ENCODE measurements at regions not wholly inside any gene's neighbourhood (a gene's known extent, or its start where the extent isn't known, plus 50 kb on each side); places are given as distances from the start of the nearest gene placed in this dataset.

GRCh38 chr16:86887416-86887815 is 309.1 kb downstream of the FOXL1 start:
- Histone ChIP-seq H3K27me3 (ENCODE audit: control insufficient read depth in 4 of 4, insufficient read depth in 4 of 4, low read length in 3 of 4) (peaks cover 0 to 16% (median 0%) of the 10 kb centered on the region in 4 donors), H3K9me3 (ENCODE audit: control insufficient read depth in 4 of 4, low read length in 3 of 4) (peaks cover 0 to 2% (median 0%) of the 10 kb centered on the region in 4 donors), H3K4me1 (ENCODE audit: control insufficient read depth in 4 of 4, insufficient read depth in 4 of 4, low read length in 3 of 4) (no peaks in the 10 kb centered on the region), H3K36me3 (ENCODE audit: control insufficient read depth in 4 of 4, insufficient read depth in 3 of 4, low read depth in 1 of 4, low read length in 3 of 4) (no peaks in the 10 kb centered on the region), H3K27ac (ENCODE audit: low read depth in 1 of 2, low read length in 2 of 2) (no peak overlapping the region), H3K4me3 (ENCODE audit: low read depth in 1 of 3, low read length in 3 of 3) (no peak overlapping the region), H3K9ac (ENCODE audit: low read depth in 1 of 2, low read length in 2 of 2) (no peak overlapping the region)
- WGBS = 77% methylated on average over 8 of the region's 8 CpGs
- no peak for TF ChIP-seq FOXA1 (IDR thresholded peaks at IDR 0.05)
- TF ChIP-seq TAF1 (conservative IDR thresholded peaks at IDR 0.05) = no peak
- TF ChIP-seq HNF4A (conservative IDR thresholded peaks at IDR 0.05) = no peak
- TF ChIP-seq RXRA (IDR thresholded peaks at IDR 0.05) = no peak
- no peak for TF ChIP-seq NR2F2 (IDR thresholded peaks at IDR 0.05)
- no peak for TF ChIP-seq ZBTB33 (IDR thresholded peaks at IDR 0.05)
- TF ChIP-seq FOXA2 (IDR thresholded peaks at IDR 0.05) = no peak
- TF ChIP-seq HNF4G (IDR thresholded peaks at IDR 0.05) = no peak
- no peak for TF ChIP-seq RAD21 (IDR thresholded peaks at IDR 0.05)
- no peak for TF ChIP-seq CTCF (IDR thresholded peaks at IDR 0.05; ENCODE audit: low read depth, low read length, missing input control)
- TF ChIP-seq REST (IDR thresholded peaks at IDR 0.05) = no peak
- TF ChIP-seq JUND (IDR thresholded peaks at IDR 0.05) = no peak
- TF ChIP-seq YY1 (IDR thresholded peaks at IDR 0.05) = no peak
- TF ChIP-seq GABPA (IDR thresholded peaks at IDR 0.05 in 1 of 2, conservative IDR thresholded peaks at IDR 0.05 in 1 of 2) = no peak
- TF ChIP-seq MAX (IDR thresholded peaks at IDR 0.05) = no peak
- TF ChIP-seq SP1 (IDR thresholded peaks at IDR 0.05) = no peak
- TF ChIP-seq ATF3 (IDR thresholded peaks at IDR 0.05) = no peak
- TF ChIP-seq EGR1 (IDR thresholded peaks at IDR 0.05; ENCODE audit: low read depth in 2 of 2) = no peak
- DNase-seq (ENCODE audit: low spot score) = no peak

Measured in liver (tissue), 8 donors.